GM18498 (cell line): ENCODE measurements at regions not wholly inside any gene's neighbourhood (a gene's known extent, or its start where the extent isn't known, plus 50 kb on each side); places are given as distances from the start of the nearest gene placed in this dataset.
"Not testable (repeated sequence)": the region's sequence is repeated elsewhere in the genome, so short reads cannot be mapped to it uniquely, and the experiment has no call there.

Source experiments
- ATAC-seq: cut with Tn5 transposase; IDR thresholded peaks from one replicate; pipeline ENCODE4 v1.9.1; 2021; ENCODE audit warnings: mild to moderate bottlenecking, moderate library complexity; ENCODE audit not compliant: unreplicated experiment

DNA sequence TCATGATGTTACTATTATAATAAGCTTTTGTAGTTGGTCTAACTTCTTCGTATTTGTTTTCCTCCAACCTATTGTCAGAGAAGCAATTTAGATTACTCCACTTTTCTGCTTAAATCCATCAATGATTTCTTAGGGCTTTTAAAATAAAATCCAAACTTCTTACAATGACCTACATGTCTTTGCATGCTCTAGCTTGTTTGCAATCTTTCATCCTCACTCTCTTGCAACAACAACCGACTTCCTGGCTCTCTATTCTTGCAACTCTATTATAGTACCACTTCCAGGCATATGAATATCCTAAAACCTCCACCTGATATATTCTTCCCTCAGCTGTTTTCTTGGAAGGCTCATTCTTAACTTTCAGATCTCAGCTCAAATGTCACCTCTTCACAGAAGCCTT, 1288.7 kb downstream of the PLA2G4A start:
- ATAC-seq: no peak

DNA sequence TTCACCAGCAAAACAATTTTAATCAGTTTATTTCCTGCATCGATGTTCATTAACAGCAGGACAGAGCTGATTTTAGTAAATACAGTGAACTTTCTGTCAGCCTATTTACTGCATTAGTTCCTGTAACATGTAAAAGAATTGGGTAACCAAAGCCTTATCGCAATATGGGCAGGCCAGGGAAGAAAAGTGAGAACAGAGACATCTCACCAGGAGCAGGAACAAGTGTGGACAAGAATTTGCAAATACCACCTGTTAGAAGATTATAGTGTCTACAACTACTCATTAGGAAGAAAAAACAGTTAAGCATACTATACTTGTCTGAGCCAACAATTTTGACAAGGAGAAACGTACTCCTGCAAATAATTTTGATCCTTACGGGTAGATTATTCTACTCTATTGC, 1293.9 kb downstream of the PLA2G4A start:
- ATAC-seq: no peak

DNA sequence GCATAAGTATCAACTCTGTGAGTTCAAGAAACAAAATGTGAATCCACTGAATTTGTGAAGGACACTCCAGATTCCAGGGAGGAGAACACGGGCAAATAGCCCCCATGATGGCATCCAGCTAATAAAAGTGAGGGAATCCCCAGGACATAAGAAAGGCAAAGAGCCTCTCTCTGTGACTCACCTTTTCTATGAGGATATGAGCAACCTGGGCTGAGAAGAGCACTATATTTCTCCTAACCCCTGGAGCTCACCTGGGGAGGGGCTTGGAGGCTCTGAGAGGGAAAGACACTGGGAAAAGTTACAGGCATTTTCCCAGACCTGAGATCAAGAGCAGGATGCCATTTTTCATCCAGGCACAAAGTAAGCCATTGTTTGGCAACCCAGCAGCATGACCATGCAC, 1298.8 kb downstream of the PLA2G4A start:
- ATAC-seq: no peak

DNA sequence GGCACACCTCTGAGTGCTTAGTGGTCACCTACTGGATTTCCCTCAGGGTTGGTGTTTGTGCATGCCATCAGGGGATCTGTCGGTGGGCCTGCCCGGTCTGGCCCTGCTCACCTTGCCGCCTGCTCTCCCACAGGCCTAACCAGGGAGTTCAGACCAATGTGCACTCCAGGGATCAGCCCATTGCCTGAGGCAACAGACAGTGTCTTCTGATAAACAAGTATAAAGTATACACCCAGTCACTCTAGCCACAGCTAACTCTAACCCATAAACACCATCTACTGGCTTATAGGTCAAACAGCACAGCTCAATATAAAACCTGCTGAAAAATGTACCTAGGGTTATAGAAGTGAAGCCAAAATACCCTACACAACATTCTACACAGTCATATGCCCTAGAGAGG, 1300.0 kb downstream of the PLA2G4A start:
- no peak for ATAC-seq

DNA sequence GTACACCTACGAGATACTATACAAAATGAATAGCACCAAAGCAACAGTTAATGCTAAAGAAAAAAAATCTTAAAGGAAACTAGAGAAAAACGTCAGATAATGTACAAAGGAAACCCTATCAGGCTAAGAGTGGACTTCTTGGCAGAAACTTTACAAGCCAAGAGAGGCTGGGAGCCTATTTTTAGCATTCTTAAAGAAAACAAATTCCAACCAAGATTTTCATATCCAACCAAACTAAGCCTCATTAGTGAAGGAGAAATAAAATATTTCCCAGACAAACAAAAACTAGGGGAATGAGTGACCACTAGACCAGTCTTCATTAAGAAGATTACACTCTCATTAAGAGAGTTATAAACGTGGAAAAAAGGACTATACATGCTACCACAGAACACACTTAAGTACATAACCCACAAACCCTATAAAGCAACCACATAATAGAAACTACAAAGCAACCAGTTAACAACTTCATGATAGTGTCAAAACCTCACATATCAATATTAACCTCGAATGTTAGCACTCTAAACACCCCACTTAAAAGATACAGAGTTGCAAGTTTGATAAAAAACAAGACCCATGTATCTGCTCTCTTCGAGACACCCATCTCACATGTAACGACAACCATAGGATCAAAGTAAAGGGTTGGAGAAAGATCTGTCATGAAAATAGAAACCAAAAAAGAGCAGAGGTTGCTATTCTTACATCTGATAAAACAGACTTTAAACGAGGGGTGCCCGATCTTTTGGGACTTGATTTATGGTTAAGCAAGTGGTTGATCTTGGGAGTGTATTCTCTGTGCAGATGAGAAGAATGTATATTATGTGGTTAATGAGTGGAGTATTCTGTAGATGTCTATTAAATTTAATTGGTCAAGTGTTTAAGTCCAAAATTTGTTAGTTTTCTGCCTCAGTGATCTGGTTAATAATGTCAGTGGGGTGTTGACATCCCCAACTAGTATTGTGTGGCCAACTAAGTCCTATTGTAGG, 1301.4 kb downstream of the PLA2G4A start:
- ATAC-seq: no peak

DNA sequence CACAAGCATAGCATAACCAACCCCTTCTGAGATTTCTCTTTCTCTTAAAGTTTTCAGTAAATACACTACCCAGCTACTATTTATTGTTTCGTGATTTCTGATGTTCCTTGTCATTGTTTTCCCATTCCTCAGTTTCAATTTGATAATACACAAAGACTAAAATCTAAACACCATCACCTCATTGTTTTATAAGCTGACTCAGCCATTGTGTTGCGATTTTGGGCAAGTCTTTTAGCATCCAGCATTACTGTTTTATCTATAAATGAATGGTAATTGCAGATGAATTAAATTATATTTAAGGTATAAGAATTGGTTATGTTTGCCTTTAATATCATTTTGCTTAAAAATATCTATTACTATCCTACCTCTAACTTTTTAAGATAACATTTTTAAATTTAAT, 1308.5 kb downstream of the PLA2G4A start:
- no peak for ATAC-seq

DNA sequence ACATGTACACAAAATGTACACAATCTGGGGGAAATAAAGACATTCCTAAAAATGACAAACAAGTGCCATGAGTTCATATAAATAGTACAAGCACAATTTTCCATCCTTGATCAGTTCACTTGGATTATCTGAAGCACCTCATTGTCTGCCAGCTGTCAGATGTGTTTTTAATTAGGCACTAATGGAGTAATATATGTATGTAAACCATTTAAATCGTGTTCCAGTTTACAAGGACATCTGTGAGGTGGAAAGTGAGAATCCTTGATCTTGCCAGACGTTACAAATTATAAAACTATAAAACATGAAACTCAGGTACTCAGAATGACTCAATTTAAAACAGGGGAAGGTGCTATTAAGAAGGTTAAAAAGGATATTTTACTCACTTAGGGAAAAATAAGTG, 1312.2 kb downstream of the PLA2G4A start:
- ATAC-seq: no peak

DNA sequence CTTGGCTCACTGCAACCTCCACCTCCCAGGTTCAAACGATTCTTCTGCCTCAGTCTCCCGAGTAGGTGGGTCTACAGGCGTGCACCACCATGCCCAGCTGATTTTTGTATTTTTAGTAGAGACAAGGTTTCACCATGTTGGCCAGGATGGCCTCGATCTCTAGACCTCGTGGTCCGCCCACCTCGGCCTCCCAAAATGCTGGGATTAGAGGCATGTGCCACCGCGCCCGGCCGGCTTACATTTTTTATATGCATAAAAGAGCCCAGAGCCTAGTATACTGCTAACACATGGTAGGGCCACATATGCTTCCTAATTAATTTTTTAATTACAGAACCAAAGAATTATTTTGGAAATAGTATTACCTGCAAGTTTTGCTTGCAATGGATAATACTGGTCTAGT, 1325.4 kb downstream of the PLA2G4A start:
- ATAC-seq: no peak

DNA sequence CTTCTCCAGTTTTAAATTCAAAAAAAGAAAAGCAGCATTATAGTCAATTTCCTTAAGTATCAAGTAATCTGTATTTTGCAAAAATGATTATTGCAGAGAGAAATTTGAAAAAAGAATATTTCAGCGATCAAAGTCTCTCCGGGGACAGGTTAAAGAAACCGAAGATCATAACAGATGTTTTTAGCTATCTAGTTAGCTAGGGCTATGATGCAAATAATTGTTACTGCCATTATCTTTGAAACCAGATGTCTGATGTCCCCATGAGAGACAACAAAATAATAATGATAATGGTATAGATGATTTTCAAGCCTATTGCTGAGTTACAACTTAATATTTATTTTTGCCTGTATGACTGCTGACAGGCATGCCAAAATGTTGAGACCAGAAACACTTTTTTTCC, 1326.0 kb downstream of the PLA2G4A start:
- no peak for ATAC-seq

DNA sequence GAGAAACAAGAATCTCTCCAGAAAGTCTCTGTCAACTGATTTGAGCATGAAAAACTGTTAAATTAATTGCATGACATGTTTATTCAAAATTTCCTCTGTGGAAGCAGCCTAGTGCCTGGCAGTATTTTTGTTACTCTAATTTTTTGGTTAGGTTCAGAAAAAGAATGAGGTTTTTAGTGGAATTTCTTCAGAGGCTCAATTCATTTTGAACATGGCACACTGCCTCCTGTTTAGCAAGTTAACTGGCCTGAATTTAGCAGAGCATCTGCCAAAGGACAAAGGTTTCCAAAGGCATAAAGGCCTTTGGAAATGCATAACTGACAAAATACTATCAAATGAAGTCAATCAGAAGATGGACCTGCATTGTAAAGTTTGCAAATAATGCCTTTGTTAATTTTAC, 1326.5 kb downstream of the PLA2G4A start:
- ATAC-seq: no peak

DNA sequence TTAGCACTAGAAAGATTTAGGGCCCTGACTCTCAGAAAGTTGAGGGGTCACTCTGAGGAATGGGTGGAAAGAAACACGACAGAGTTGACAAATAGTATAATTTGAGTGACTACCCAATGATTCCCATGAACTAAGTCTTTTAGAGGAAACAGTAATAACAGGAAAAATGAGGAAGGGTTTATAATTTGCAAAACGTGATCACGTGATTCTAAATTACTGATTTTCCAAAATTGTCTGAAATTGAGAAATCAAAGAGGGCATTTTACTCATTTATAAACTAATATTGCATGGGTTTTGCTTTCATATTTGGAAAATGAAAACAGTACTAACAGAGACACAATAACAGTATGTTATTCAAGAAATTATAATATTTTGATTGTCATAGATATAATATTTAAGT, 1335.7 kb downstream of the PLA2G4A start:
- ATAC-seq: no peak

DNA sequence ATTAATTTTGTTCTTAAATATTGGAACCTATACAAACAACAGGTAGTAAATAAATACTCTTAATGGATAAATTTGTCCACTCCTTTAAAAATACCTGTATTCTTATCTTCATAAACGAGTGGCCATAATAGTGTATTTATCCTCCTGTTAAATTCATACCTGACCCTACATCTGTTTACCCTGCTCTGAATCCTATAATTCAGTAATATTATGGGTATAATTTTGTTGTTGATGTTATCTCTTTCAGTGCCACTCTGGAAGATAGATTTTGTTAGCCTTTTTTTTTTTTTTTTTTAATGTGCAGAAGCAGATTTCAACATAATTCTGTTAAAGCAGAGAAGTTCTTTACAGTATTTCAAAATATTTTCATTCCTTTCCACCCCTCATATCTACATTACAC, 1337.9 kb downstream of the PLA2G4A start:
- no peak for ATAC-seq

DNA sequence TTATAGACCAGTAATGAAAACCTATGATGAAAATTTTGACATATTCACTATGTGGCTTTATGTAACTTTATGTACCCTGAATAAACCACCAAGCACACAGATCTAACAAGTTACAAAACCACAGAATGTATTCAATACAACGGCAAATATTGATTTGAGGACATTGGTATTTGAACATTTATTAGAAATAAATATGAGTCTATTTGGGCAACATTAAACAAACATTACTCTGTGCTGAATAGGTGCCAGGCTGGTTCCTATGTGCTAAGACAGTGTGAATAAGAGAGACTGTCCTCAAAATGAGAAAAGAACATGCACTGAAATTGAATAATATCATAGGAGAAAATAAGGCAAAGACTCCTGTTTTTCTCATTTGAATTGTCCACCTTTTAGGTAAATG, 1341.2 kb downstream of the PLA2G4A start:
- ATAC-seq: no peak

DNA sequence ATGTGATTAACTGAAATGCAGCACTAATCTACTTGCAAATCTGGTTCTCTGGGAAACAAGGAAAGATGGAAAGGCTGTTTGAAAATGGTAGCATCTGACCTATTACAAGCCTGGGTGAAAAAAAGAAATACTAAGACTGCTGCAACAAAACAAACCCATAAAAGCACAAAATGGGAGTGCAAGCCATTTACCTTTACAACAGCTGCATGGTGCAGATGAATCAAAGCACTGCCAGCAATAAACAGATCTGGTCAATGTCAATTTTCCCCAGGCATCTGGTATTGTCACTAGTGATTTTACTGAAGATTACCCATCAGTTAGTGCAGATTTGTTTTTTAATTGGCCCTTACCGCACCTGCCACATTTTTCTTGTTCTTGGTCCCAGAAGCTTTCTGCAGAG, 1341.7 kb downstream of the PLA2G4A start:
- no peak for ATAC-seq

DNA sequence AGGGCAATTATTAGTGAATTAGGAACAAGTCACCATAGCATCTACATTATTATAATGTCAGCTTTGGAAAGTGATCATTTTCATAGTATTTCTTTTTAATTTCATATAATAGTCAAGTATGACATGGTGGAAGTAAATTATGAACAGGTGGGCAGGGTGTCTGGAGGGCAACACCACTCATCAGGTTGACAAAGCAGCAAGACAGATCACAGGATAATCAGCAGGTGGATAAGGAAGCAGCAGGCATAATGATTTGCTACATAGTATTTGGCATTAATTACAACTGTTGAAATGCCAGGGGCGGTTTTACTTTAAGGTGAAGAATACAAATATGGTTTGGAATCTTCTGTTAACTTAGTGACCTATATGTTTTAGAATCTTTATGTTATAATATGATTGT, 1342.2 kb downstream of the PLA2G4A start:
- no peak for ATAC-seq

DNA sequence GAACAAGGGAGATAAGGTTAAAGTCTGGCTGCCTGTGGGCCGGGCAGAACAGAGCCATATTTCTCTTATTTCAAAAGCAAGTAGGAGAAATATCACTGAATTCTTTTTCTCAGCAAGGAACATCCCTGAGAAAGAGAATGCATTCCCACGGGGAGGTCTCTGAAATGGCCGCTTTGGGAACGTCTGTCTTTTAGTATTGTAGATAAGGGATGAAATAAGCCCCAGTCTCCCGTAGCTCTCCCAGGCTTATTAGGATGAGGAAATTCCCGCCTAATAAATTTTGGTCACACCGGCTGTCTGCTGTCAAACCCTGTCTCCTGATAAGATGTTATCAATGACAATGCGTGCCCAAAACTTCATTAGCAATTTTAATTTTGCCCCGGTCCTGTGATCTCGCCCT, 1353.3 kb downstream of the PLA2G4A start:
- not testable (repeated sequence) for ATAC-seq

DNA sequence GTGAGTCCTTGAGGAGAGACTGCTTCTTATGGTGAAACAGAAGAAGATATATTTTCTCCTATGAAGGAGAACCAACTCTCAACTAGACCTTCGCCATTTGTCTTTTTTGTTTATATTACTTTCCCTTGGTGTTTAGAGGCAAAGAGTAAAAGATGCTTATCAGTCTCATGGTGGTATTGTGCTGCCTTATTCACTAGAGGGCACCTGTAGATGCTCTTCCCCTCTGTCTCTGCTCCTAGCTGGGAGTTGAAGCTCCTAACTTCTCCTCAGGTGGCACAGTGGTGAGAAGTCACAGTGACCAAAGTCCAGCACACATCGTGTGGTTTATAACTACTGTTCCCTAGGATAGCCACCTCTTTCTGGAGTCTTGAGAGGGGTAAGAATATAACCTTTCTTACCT, 1359.6 kb downstream of the PLA2G4A start:
- no peak for ATAC-seq

DNA sequence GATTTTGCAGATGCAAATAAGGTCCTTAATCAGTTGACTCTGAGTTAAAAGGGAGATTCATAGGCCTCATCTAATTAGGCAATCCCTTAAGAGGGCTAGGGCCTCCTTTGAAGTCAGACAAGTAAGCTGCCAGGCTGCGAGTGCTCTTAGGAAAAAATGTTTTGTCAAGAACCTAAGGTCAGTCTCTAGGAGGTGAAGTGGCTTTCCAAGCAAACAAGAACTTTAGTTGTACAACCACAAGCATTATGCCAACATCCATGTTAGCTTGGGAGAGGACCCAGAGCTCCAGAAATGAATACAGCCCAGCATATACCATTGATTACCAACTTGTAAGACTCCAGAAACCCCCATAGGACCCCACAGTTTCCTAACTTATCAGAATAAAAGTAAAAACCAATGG, 1366.2 kb downstream of the PLA2G4A start:
- no peak for ATAC-seq

DNA sequence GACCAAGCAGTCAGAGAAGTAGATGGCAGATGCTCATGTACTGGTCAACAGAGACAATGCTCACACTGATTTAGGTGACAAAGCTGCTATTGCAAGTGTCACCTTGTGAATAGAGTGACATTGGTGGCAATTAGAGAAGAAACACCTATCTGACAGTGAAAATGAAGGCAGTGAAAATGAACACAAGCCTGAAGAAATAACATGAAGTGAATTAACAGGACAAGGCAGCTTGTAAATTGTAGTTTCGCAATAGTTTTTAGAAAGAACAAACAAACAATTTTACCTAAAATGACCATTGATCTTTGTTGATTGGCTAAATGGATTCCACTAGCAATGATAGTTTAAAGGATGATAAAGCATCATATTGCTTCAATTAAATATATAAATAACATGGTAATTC, 1389.5 kb downstream of the PLA2G4A start:
- ATAC-seq: no peak

DNA sequence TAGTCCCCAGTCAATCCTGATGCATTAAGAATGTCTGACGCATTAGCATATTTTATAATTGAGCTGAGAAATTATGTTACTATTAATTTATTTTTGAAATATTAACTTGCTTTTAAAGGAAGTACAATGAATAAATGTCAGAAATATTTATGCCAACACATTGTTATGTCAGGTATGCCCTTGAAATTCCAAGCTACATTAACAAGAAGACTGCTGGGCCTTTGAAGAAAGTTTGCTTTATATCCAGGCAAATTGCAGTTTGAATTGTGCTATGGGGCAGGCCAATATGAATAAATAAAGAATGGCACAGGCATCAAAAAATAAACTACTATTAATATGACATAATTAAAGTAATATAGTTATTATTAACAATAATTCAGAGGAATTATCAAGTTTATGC, 1391.3 kb downstream of the PLA2G4A start:
- ATAC-seq: no peak

DNA sequence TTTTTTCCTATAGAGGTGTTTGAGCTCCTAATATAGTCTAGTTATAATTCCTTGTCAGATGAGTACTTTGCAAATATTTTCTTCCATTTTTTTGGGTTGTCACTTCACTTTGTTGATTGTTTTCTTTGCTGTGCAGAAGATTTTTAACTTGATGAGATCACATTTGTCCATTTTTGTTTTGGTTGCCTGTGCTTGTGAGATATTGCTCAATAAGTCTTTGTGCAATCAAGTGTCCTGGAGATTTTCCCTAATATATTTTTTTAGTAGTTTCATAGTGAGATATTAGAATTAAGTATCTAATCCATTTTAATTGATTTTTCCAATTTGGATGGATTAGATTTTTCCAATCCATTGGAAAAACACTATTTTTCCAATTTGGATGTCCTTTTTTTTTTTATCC, 1395.5 kb downstream of the PLA2G4A start:
- ATAC-seq: no peak

DNA sequence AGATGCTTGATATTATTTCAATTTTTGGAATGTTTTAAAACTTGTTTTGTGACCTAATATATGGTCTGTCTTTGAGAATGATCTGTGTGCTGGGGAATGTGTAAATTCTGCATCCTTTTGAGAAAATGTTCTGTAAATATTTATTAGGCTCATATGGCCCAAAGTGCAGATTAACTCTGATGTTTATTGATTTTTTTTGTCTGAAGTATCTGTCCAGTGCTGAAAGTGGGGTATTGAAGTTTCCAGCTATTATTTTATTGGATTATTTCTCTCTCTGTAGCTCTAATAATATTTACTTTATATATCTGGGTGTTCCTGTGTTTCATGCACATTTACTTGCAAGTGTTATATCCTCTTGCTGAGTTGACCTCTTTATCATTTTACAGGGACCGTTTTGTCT, 1397.2 kb downstream of the PLA2G4A start:
- no peak for ATAC-seq

DNA sequence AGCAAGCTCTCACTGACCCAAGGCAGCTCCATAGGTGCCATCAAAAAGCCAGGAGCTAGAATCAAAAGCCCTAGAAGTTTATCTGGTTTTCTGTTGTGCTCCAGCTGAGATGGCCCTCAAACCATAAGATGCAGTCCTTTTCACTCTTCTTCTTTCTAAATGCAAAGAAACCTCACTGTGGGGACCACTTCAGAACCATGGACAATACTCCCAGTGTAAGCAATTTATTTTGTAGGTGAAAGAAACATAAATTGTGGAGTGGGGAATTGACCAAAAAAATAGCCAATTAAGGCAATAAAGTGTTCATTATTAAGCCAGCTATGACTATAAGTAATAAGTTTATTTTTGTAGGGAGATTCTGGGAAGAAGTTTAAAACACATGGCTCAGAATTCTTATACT, 1399.9 kb downstream of the PLA2G4A start:
- ATAC-seq: no peak
